GM18505 (cell line): ENCODE measurements at regions not wholly inside any gene's neighbourhood (a gene's known extent, or its start where the extent isn't known, plus 50 kb on each side); places are given as distances from the start of the nearest gene placed in this dataset.
"Not testable (repeated sequence)": the region's sequence is repeated elsewhere in the genome, so short reads cannot be mapped to it uniquely, and the experiment has no call there.

ENCODE experiments used
- ATAC-seq: cut with Tn5 transposase; IDR thresholded peaks from one replicate; pipeline ENCODE4 v1.9.1; 2021; ENCODE audit not compliant: unreplicated experiment
- POLR2A ChIP-seq: IDR thresholded peaks from 4 replicates; pipeline ENCODE4 v1.6.1; 2011; ENCODE audit warnings: borderline replicate concordance; ENCODE audit not compliant: insufficient read depth, insufficient read length; ENCODE audit errors: extremely low read depth

GRCh38 chr6:82611751-82612150, 248.1 kb downstream of the TPBG start:
- no peak for ATAC-seq
- TF ChIP-seq POLR2A, result no peak

- ATAC-seq, result no peak
- no peak for TF ChIP-seq POLR2A
These were observed 248.9 kb downstream of the TPBG start for GRCh38 chr6:82612475-82613039.

- no peak for TF ChIP-seq POLR2A
- no peak for ATAC-seq
These were observed 250.9 kb downstream of the TPBG start for GRCh38 chr6:82614518-82614917.

- ATAC-seq, result no peak
- TF ChIP-seq POLR2A, result no peak
These were observed 252.9 kb downstream of the TPBG start for GRCh38 chr6:82616386-82617028.

- no peak for TF ChIP-seq POLR2A
- no peak for ATAC-seq
These were observed 254.0 kb downstream of the TPBG start for GRCh38 chr6:82617648-82618047.

GRCh38 chr6:82619573-82619972, 256.0 kb downstream of the TPBG start:
- TF ChIP-seq POLR2A, result no peak
- ATAC-seq, result no peak

GRCh38 chr6:82622461-82622860, 258.8 kb downstream of the TPBG start:
- TF ChIP-seq POLR2A, result no peak
- no peak for ATAC-seq

- no peak for ATAC-seq
These were observed 260.6 kb downstream of the TPBG start for GRCh38 chr6:82624251-82624650.

GRCh38 chr6:82626946-82627345, 263.3 kb downstream of the TPBG start:
- not testable (repeated sequence) for ATAC-seq

More at GRCh38 chr6:82624251-82624650, 260.6 kb downstream of the TPBG start:
- TF ChIP-seq POLR2A, result no peak

GRCh38 chr6:82629921-82630320, 266.3 kb downstream of the TPBG start:
- no peak for ATAC-seq
- TF ChIP-seq POLR2A, result no peak

GRCh38 chr6:82641677-82642076, 278.1 kb downstream of the TPBG start:
- TF ChIP-seq POLR2A, result no peak
- ATAC-seq, result no peak

GRCh38 chr6:82645536-82646230, 282.1 kb downstream of the TPBG start:
- ATAC-seq, result no peak
- TF ChIP-seq POLR2A, result no peak

- ATAC-seq, result no peak
- no peak for TF ChIP-seq POLR2A
These were observed 282.6 kb downstream of the TPBG start for GRCh38 chr6:82646231-82646615.

- ATAC-seq, result no peak
- no peak for TF ChIP-seq POLR2A
These were observed 288.3 kb downstream of the TPBG start for GRCh38 chr6:82651845-82652335.
